ENCODE measurements at regions not wholly inside any gene's neighbourhood (a gene's known extent, or its start where the extent isn't known, plus 50 kb on each side); places are given as distances from the start of the nearest gene placed in this dataset.

- DNase-seq (peak; percentile 59), ATAC-seq (ENCODE audit: poor library complexity) (peak; percentile 95)
- intact Hi-C loops (cut with DNase I): no loop called here
Measured at GRCh38 chr7:131249003-131249402, 78.7 kb upstream of the MKLN1 start.

GRCh38 chr7:131249483-131249882 lies 78.2 kb upstream of the MKLN1 start:
- intact Hi-C loops (cut with DNase I): no loop called here
- DNase-seq: no peak
- ATAC-seq (ENCODE audit: poor library complexity): no peak

GRCh38 chr7:131250331-131250730 lies 77.3 kb upstream of the MKLN1 start:
- intact Hi-C loops (cut with DNase I): no loop called here
- DNase-seq (no peak), ATAC-seq (ENCODE audit: poor library complexity) (no peak)

- no peak for DNase-seq
- no peak for ATAC-seq (ENCODE audit: poor library complexity)
- intact Hi-C loops (cut with DNase I): no loop called here
Measured at GRCh38 chr7:131251371-131251770, 76.3 kb upstream of the MKLN1 start.

- no peak for DNase-seq
- intact Hi-C loops (cut with DNase I): no loop called here
- ATAC-seq (ENCODE audit: poor library complexity): no peak
Measured at GRCh38 chr7:131252976-131253375, 74.7 kb upstream of the MKLN1 start.

GRCh38 chr7:131254211-131254610 lies 73.5 kb upstream of the MKLN1 start:
- ATAC-seq (ENCODE audit: poor library complexity): no peak
- no peak for DNase-seq
- intact Hi-C loops (cut with DNase I): no loop called here

GRCh38 chr7:131255242-131255641 lies 72.4 kb upstream of the MKLN1 start:
- ATAC-seq (ENCODE audit: poor library complexity) (no peak), DNase-seq (no peak)
- intact Hi-C loops (cut with DNase I): no loop called here

GRCh38 chr7:131261476-131261994 lies 66.1 kb upstream of the MKLN1 start:
- intact Hi-C loops (cut with DNase I): no loop called here
- no peak for DNase-seq
- no peak for ATAC-seq (ENCODE audit: poor library complexity)

- ATAC-seq (ENCODE audit: poor library complexity): no peak
- DNase-seq: no peak
- intact Hi-C loops (cut with DNase I): no loop called here
Measured at GRCh38 chr7:131265227-131265626, 62.4 kb upstream of the MKLN1 start.

- ATAC-seq (ENCODE audit: poor library complexity) (no peak), DNase-seq (no peak)
- intact Hi-C loops (cut with DNase I): no loop called here
Measured at GRCh38 chr7:131267631-131268030, 60.0 kb upstream of the MKLN1 start.

GRCh38 chr7:131268906-131269305 lies 58.8 kb upstream of the MKLN1 start:
- ATAC-seq (ENCODE audit: poor library complexity) (no peak), DNase-seq (no peak)
- intact Hi-C loops (cut with DNase I): no loop called here

GRCh38 chr7:131272086-131272485 lies 55.6 kb upstream of the MKLN1 start:
- no peak for DNase-seq
- ATAC-seq (ENCODE audit: poor library complexity): peak; percentile 6
- intact Hi-C loops (cut with DNase I): no loop called here

- DNase-seq: no peak
- ATAC-seq (ENCODE audit: poor library complexity): no peak
- intact Hi-C loops (cut with DNase I): no loop called here
Measured at GRCh38 chr7:131274986-131275385, 52.7 kb upstream of the MKLN1 start.

GRCh38 chr7:131276190-131276589 lies 51.5 kb upstream of the MKLN1 start:
- intact Hi-C loops (cut with DNase I): no loop called here
- DNase-seq (no peak), ATAC-seq (ENCODE audit: poor library complexity) (no peak)

- DNase-seq (no peak), ATAC-seq (ENCODE audit: poor library complexity) (no peak)
- intact Hi-C loops (cut with DNase I): no loop called here
Measured at GRCh38 chr7:131276748-131277147, 50.9 kb upstream of the MKLN1 start.

Small RNAs in the stretch of these regions (microRNA-seq; reads per million reads assigned to microRNA genes)
- gene MIR29A: 11,010 reads per million, percentile 96 among the genes with 10 or more reads in this experiment
